Endothelial cell of umbilical vein (primary cell): ENCODE measurements at regions not wholly inside any gene's neighbourhood (a gene's known extent, or its start where the extent isn't known, plus 50 kb on each side); places are given as distances from the start of the nearest gene placed in this dataset.

Source experiments
- BruUV-seq: library from RNA; stranded (reverse); fragments of 400-500 nt; replicated peaks from 2 replicates; lab custom pipeline; 2021; lab: Mats Ljungman, UMichigan
- CTCF ChIA-PET: fragments of 300-600, 350-600 bp; sonication (Branson Sonifier 250); formaldehyde crosslinking; loops from one replicate; lab custom pipeline; 2021; ENCODE audit warnings: antibody characterized with exemption, inconsistent platforms; lab: Charles Lee
- POLR2A ChIA-PET: fragments of 300-600, 350-600 bp; sonication (Branson Sonifier 250); formaldehyde crosslinking; loops from one replicate; lab custom pipeline; 2021; ENCODE audit warnings: antibody characterized with exemption, inconsistent platforms; lab: Charles Lee
- DNase-seq: peaks from one replicate; pipeline ENCODE4 v3.0.0-alpha.2; 2011; ENCODE audit warnings: low read depth, low spot score
- FAIRE-seq: peaks from 2 replicates; lab custom pipeline; 2011; peaks lifted over from hg19 to GRCh38; lab: Jason Lieb, UNC
- H2AFZ ChIP-seq: 2 replicates; pipeline ENCODE4 v1.6.0; 2012; ENCODE audit warnings: low read depth, low read length, control low read depth, inconsistent platforms
- H3K27ac ChIP-seq: 2 replicates; pipeline ENCODE4 v1.5.1; 2011; ENCODE audit warnings: low read depth, mild to moderate bottlenecking, control low read depth, low read length, moderate library complexity; ENCODE audit not compliant: insufficient read depth
- H3K27me3 ChIP-seq, 2 experiments: 2 replicates each; pipeline versions ENCODE4 v1.6.0 to v1.6.1; 2011; ENCODE audit warnings: low read length in 2 of 2, mixed read lengths in 1 of 2; ENCODE audit not compliant: control insufficient read depth in 2 of 2, insufficient read depth in 2 of 2
- H3K36me3 ChIP-seq, 2 experiments: 2 replicates in 1 of 2; 3 replicates in 1 of 2; pipeline ENCODE4 v1.5.1; 2011; ENCODE audit warnings: low read length in 2 of 2, mild to moderate bottlenecking in 1 of 2, moderate library complexity in 1 of 2; ENCODE audit not compliant: control insufficient read depth in 2 of 2, insufficient read depth in 2 of 2; ENCODE audit errors: extremely low read depth in 1 of 2
- H3K4me1 ChIP-seq: 3 replicates; pipeline ENCODE4 v1.5.1; 2011; ENCODE audit warnings: mild to moderate bottlenecking, low read length; ENCODE audit not compliant: control insufficient read depth, insufficient read depth; ENCODE audit errors: extremely low read depth
- H3K4me2 ChIP-seq: 2 replicates; pipeline ENCODE4 v1.6.1; 2011; ENCODE audit warnings: low read length, control low read depth, mixed read lengths; ENCODE audit not compliant: insufficient read depth
- H3K4me3 ChIP-seq, 3 experiments: fragments of 200-600 bp in 1 of 3; sonication (generic), shearing (Covaris generic) in 1 of 3; replicated peaks in 1 of 3; 2 replicates each; pipeline ENCODE4 v1.5.1; 2011 to 2016; ENCODE audit warnings: control low read depth in 3 of 3, low read length in 3 of 3, mild to moderate bottlenecking in 2 of 3, inconsistent platforms in 1 of 3, low read depth in 1 of 3, moderate library complexity in 1 of 3; ENCODE audit not compliant: insufficient read depth in 1 of 3
- H3K79me2 ChIP-seq: 2 replicates; pipeline ENCODE4 v1.6.0; 2012; ENCODE audit warnings: low read length, inconsistent platforms; ENCODE audit not compliant: control insufficient read depth, insufficient read depth
- H3K9ac ChIP-seq: replicated peaks from 2 replicates; pipeline ENCODE3; 2011; ENCODE audit warnings: low read length, control low read depth; ENCODE audit not compliant: insufficient read depth; ENCODE audit errors: extremely low read depth
- H3K9me1 ChIP-seq: replicated peaks from 3 replicates; pipeline ENCODE4 v1.6.0; 2011; ENCODE audit warnings: mild to moderate bottlenecking, low read length; ENCODE audit not compliant: control insufficient read depth, insufficient read depth; ENCODE audit errors: extremely low read depth
- H3K9me3 ChIP-seq: replicated peaks from 2 replicates; pipeline ENCODE4 v1.5.1; 2012; ENCODE audit warnings: low read length, inconsistent platforms; ENCODE audit not compliant: control insufficient read depth, insufficient read depth
- H4K20me1 ChIP-seq: replicated peaks from 2 replicates; pipeline ENCODE3; 2011; ENCODE audit warnings: mild to moderate bottlenecking, low read length; ENCODE audit not compliant: control insufficient read depth, insufficient read depth; ENCODE audit errors: extremely low read depth
- EZH2 ChIP-seq: IDR thresholded peaks from 2 replicates; pipeline ENCODE4 v1.6.1; 2012; ENCODE audit warnings: borderline replicate concordance, low read depth, mild to moderate bottlenecking, moderate library complexity, low read length, inconsistent platforms; ENCODE audit not compliant: severe bottlenecking
- FOS ChIP-seq: IDR thresholded peaks from 2 replicates; pipeline ENCODE4 v1.6.1; 2011; ENCODE audit warnings: mild to moderate bottlenecking, low read length, moderate library complexity, borderline replicate concordance; ENCODE audit not compliant: insufficient read depth
- GATA2 ChIP-seq: IDR thresholded peaks from 2 replicates; pipeline ENCODE4 v1.7.0; 2011; ENCODE audit warnings: low read depth, mild to moderate bottlenecking, moderate library complexity, mixed read lengths, low read length; ENCODE audit not compliant: insufficient read length, insufficient read depth
- JUN ChIP-seq: IDR thresholded peaks from 2 replicates; pipeline ENCODE4 v1.6.1; 2011; ENCODE audit warnings: borderline replicate concordance, low read depth; ENCODE audit not compliant: insufficient read length, insufficient read depth
- MYC ChIP-seq: IDR thresholded peaks from one replicate; pipeline ENCODE4 v1.6.1; 2011; ENCODE audit warnings: mild to moderate bottlenecking, low read depth, low read length
- POLR2A ChIP-seq: IDR thresholded peaks from 2 replicates; pipeline ENCODE4 v1.6.1; 2012; ENCODE audit warnings: low read depth, mild to moderate bottlenecking, control low read depth, low read length
- POLR2AphosphoS5 ChIP-seq: IDR thresholded peaks from 2 replicates; pipeline ENCODE4 v1.6.1; 2012; ENCODE audit warnings: low read depth, mild to moderate bottlenecking, control low read depth, low read length, moderate library complexity; ENCODE audit not compliant: insufficient read depth
- dilution Hi-C: fragments of 300-500 bp; cut with MboI; formaldehyde crosslinking; loops from one replicate; pipeline ENCODE4 v1.15.0; 2019; ENCODE audit warnings: low sequenced_read_pairs; ENCODE audit not compliant: extremely low pct_ligation_motif_present
- intact Hi-C: fragments of 100-400 bp; cut with micrococcal nuclease; formaldehyde crosslinking; loops from one replicate; pipeline ENCODE4 v1.10.0; 2022
- TF ChIP-seq, protein P1 (sequence below): IDR thresholded peaks from 2 replicates; pipeline ENCODE4 v1.6.1; 2011; ENCODE audit not compliant: insufficient read depth, insufficient read length
- TF ChIP-seq, protein P2 (sequence below), 2 donors: IDR thresholded peaks; 1 replicate in 1 of 2; 2 replicates in 1 of 2; pipeline ENCODE4 v1.5.1; 2011; ENCODE audit warnings: low read length in 2 of 2, mild to moderate bottlenecking in 2 of 2, moderate library complexity in 2 of 2, control low read depth in 1 of 2, inconsistent platforms in 1 of 2, low read depth in 1 of 2; ENCODE audit not compliant: insufficient read depth in 1 of 2; ENCODE audit errors: extremely low read depth in 1 of 2

DNA sequence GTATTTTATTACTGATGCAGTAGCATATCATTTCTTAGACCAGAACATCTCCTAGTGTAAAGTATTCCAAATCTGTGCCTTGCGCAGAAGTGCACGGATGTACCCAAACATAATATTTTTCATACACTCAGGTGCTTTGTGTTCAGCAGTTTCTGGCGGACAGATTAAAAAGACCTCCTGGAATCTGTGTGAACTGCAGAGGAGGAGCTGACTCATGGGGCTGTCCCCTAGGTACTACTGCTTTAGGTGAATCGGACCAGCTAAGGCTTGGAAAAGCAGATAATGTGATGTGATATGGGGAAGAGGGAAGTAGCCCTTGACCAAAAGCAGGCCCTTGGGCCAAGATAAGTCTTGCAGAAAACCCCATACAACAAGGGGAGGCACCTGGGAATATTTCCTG lies 310.1 kb downstream of the PLK2 start:
- Histone ChIP-seq H2AFZ (no peak overlapping the region), H3K27ac (no peak overlapping the region), H3K27me3 (no peaks in the 10 kb centered on the region), H4K20me1 (no peaks in the 10 kb centered on the region), H3K36me3 (no peaks in the 10 kb centered on the region), H3K9ac (no peak overlapping the region), H3K4me2 (no peak overlapping the region), H3K9me1 (no peaks in the 10 kb centered on the region), H3K4me3 (no peak overlapping the region), H3K4me1 (no peaks in the 10 kb centered on the region), H3K79me2 (no peaks in the 10 kb centered on the region), H3K9me3 (no peaks in the 10 kb centered on the region)
- CTCF ChIA-PET: interaction anchor here (0.9 to 1.8 kb wide), 4 partner anchors 9 to 314 kb away, joined by 3 to 6 read pairs (median 4); no protein-coding TSS in a partner anchor
- dilution Hi-C loops (no loop called here), intact Hi-C loops (no loop called here)
- DNase-seq: no peak
- no peak for TF ChIP-seq JUN
- TF ChIP-seq FOS: no peak
- no peak for TF ChIP-seq EZH2
- TF ChIP-seq GATA2: no peak
- TF ChIP-seq POLR2AphosphoS5: no peak
- TF ChIP-seq, protein P1, sequence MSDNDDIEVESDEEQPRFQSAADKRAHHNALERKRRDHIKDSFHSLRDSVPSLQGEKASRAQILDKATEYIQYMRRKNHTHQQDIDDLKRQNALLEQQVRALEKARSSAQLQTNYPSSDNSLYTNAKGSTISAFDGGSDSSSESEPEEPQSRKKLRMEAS: no peak
- no peak for TF ChIP-seq MYC
- TF ChIP-seq POLR2A: no peak
- TF ChIP-seq, protein P2, sequence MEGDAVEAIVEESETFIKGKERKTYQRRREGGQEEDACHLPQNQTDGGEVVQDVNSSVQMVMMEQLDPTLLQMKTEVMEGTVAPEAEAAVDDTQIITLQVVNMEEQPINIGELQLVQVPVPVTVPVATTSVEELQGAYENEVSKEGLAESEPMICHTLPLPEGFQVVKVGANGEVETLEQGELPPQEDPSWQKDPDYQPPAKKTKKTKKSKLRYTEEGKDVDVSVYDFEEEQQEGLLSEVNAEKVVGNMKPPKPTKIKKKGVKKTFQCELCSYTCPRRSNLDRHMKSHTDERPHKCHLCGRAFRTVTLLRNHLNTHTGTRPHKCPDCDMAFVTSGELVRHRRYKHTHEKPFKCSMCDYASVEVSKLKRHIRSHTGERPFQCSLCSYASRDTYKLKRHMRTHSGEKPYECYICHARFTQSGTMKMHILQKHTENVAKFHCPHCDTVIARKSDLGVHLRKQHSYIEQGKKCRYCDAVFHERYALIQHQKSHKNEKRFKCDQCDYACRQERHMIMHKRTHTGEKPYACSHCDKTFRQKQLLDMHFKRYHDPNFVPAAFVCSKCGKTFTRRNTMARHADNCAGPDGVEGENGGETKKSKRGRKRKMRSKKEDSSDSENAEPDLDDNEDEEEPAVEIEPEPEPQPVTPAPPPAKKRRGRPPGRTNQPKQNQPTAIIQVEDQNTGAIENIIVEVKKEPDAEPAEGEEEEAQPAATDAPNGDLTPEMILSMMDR (IDR thresholded peaks at IDR 0.05; ENCODE audit: extremely low read depth in 1 of 2, insufficient read depth in 1 of 2, low read depth in 1 of 2, low read length in 2 of 2): no peak
- POLR2A ChIA-PET: no interaction called here
- no TSS peak for BruUV-seq
- no peak for FAIRE-seq
